Neural progenitor cell (in vitro differentiated cells): ENCODE measurements at regions not wholly inside any gene's neighbourhood (a gene's known extent, or its start where the extent isn't known, plus 50 kb on each side); places are given as distances from the start of the nearest gene placed in this dataset.
A peak's percentile ranks its signal among the peaks of the same experiment; 100 is the strongest.

Experiments used
- DNase-seq: peaks from one replicate; pipeline ENCODE4 v3.0.0-alpha.2; 2016; ENCODE audit warnings: low spot score
- H2AFZ ChIP-seq: fragments of 200-600 bp; sonication (generic); replicated peaks from 2 replicates; pipeline ENCODE4 v1.6.1; 2016; ENCODE audit warnings: antibody characterized with exemption
- H3F3A ChIP-seq: fragments of 200-600 bp; sonication (generic); 2 replicates; pipeline ENCODE4 v1.6.1; 2016; ENCODE audit warnings: antibody characterized with exemption, low read depth
- H3K27ac ChIP-seq: fragments of 200-600 bp; sonication (generic); 2 replicates; pipeline ENCODE4 v1.5.1; 2016; ENCODE audit warnings: mild to moderate bottlenecking
- H3K27me3 ChIP-seq: fragments of 200-600 bp; sonication (generic); 2 replicates; pipeline ENCODE4 v1.6.1; 2016; ENCODE audit warnings: mild to moderate bottlenecking, moderate library complexity
- H3K36me3 ChIP-seq: fragments of 200-600 bp; sonication (generic); 2 replicates; pipeline ENCODE4 v1.5.1; 2016
- H3K4me1 ChIP-seq: fragments of 200-600 bp; sonication (generic); 2 replicates; pipeline ENCODE4 v1.6.1; 2016; ENCODE audit warnings: mixed run types
- H3K4me2 ChIP-seq: fragments of 200-600 bp; sonication (generic); 2 replicates; pipeline ENCODE4 v1.6.1; 2016
- H3K4me3 ChIP-seq: fragments of 200-600 bp; sonication (generic); 2 replicates; pipeline ENCODE4 v1.5.1; 2016
- H3K79me2 ChIP-seq: fragments of 200-600 bp; sonication (generic); 2 replicates; pipeline ENCODE4 v1.6.1; 2016; ENCODE audit warnings: low read depth
- H3K9ac ChIP-seq: fragments of 200-600 bp; sonication (generic); 2 replicates; pipeline ENCODE4 v1.6.1; 2016
- H3K9me3 ChIP-seq: fragments of 200-600 bp; sonication (generic); 2 replicates; pipeline ENCODE4 v1.5.1; 2016; ENCODE audit warnings: low read depth
- H4K20me1 ChIP-seq: fragments of 200-600 bp; sonication (generic); 2 replicates; pipeline ENCODE4 v1.6.1; 2016; ENCODE audit warnings: low read depth
- H3K27ac Mint-ChIP-seq: 3 replicates; pipeline ENCODE4 v1.8.0; 2021; ENCODE audit warnings: mixed read lengths
- H3K27me3 Mint-ChIP-seq: 2 replicates; pipeline ENCODE4 v1.8.0; 2022; ENCODE audit warnings: low read depth, mild to moderate bottlenecking, inconsistent platforms, moderate library complexity, mixed read lengths; ENCODE audit not compliant: insufficient read depth
- H3K36me3 Mint-ChIP-seq: 3 replicates; pipeline ENCODE4 v1.8.0; 2021; ENCODE audit warnings: mixed read lengths
- H3K4me1 Mint-ChIP-seq: 3 replicates; pipeline ENCODE4 v1.8.0; 2021; ENCODE audit warnings: mixed read lengths
- H3K4me3 Mint-ChIP-seq: 3 replicates; pipeline ENCODE4 v1.8.0; 2021; ENCODE audit warnings: mild to moderate bottlenecking, moderate library complexity, mixed read lengths
- H3K9me3 Mint-ChIP-seq: 3 replicates; pipeline ENCODE4 v1.8.0; 2020; ENCODE audit warnings: mixed read lengths
- EZH2 ChIP-seq: fragments of 200-600 bp; sonication (generic); IDR thresholded peaks from 2 replicates; pipeline ENCODE4 v1.6.1; 2017; ENCODE audit warnings: antibody characterized with exemption, mild to moderate bottlenecking, moderate library complexity
- EZH2phosphoT487 ChIP-seq: fragments of 200-600 bp; sonication (generic); IDR thresholded peaks from 2 replicates; pipeline ENCODE4 v1.6.1; 2017; ENCODE audit warnings: antibody characterized with exemption
- TF ChIP-seq, protein P1 (sequence below): fragments of 200-600 bp; sonication (generic); IDR thresholded peaks from 2 replicates; pipeline ENCODE4 v1.5.1; 2017; ENCODE audit warnings: antibody characterized with exemption, mild to moderate bottlenecking

DNA sequence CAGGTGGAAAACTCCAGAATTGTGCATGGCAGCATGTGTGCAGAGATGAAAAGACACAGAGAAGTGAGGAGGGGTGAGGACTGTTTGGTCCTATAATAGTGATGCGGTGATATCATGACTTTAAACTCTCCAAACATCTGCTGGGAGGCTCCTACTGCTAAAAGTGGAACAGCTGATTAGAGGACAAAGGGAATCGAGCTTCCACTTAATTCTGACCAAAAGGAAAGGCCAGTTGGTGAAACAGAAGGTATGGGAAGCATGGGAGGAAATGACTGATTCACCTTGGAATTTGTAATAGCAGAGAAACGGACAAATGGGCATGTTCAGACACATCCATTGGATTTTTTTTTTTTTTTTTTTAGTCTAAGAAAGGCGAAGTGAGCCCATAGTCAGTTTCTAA is 67.5 kb upstream of the MAMDC2 start:
- Mint-ChIP-seq H3K27me3 (peaks cover 6% of the 10 kb centered on the region), H3K4me1 (no peaks in the 10 kb centered on the region), H3K9me3 (no peaks in the 10 kb centered on the region), H3K27ac (no peak overlapping the region), H3K36me3 (no peaks in the 10 kb centered on the region), H3K4me3 (no peak overlapping the region)
- Histone ChIP-seq H3K4me1 (no peaks in the 10 kb centered on the region), H3K9me3 (no peaks in the 10 kb centered on the region), H3F3A (no peaks in the 10 kb centered on the region), H3K27ac (no peak overlapping the region), H3K4me3 (no peak overlapping the region), H3K4me2 (no peak overlapping the region), H2AFZ (no peak overlapping the region), H3K36me3 (no peaks in the 10 kb centered on the region), H4K20me1 (no peaks in the 10 kb centered on the region), H3K79me2 (no peaks in the 10 kb centered on the region), H3K27me3 (no peaks in the 10 kb centered on the region), H3K9ac (no peak overlapping the region)
- DNase-seq, result no peak
- no peak for TF ChIP-seq EZH2
- TF ChIP-seq EZH2phosphoT487, result no peak

DNA sequence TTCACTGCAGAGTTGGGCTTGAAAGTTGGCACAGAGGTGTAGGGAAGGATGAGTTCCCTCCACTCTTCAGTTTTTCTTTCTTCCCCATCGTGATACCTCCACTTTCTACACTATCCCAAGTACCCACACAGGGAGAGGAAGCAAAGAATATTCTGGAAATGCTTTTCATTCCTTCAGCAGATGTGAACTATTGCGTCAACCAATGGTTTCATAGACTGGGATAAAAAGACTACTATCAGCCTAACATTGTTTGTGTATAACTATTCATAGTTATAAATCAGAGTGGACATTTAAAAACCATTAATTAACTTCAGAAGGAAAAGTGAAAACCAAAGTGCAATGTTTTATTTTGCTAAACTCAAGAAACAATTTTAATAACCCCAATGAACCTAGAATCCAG is 63.6 kb upstream of the MAMDC2 start:
- no peaks in the 10 kb centered on the region for H3K9me3 ChIP-seq
- H3K36me3 Mint-ChIP-seq, result no peaks in the 10 kb centered on the region
- H3K9ac ChIP-seq, result no peak overlapping the region
- no peak overlapping the region for H3K4me3 ChIP-seq
- no peak overlapping the region for H3K27ac Mint-ChIP-seq
- H3K4me2 ChIP-seq, result no peak overlapping the region
- no peaks in the 10 kb centered on the region for H4K20me1 ChIP-seq
- no peaks in the 10 kb centered on the region for H3K9me3 Mint-ChIP-seq
- no peak overlapping the region for H3K27ac ChIP-seq
- H3K27me3 ChIP-seq, result no peaks in the 10 kb centered on the region
- no peak overlapping the region for H3K4me3 Mint-ChIP-seq
- peaks cover 2% of the 10 kb centered on the region for H3K27me3 Mint-ChIP-seq
- no peaks in the 10 kb centered on the region for H3F3A ChIP-seq
- H3K4me1 ChIP-seq, result peaks cover 25% of the 10 kb centered on the region
- TF ChIP-seq, protein P1, sequence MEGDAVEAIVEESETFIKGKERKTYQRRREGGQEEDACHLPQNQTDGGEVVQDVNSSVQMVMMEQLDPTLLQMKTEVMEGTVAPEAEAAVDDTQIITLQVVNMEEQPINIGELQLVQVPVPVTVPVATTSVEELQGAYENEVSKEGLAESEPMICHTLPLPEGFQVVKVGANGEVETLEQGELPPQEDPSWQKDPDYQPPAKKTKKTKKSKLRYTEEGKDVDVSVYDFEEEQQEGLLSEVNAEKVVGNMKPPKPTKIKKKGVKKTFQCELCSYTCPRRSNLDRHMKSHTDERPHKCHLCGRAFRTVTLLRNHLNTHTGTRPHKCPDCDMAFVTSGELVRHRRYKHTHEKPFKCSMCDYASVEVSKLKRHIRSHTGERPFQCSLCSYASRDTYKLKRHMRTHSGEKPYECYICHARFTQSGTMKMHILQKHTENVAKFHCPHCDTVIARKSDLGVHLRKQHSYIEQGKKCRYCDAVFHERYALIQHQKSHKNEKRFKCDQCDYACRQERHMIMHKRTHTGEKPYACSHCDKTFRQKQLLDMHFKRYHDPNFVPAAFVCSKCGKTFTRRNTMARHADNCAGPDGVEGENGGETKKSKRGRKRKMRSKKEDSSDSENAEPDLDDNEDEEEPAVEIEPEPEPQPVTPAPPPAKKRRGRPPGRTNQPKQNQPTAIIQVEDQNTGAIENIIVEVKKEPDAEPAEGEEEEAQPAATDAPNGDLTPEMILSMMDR, result no peak
- TF ChIP-seq EZH2phosphoT487 (no peak), EZH2 (no peak)
- no peaks in the 10 kb centered on the region for H3K4me1 Mint-ChIP-seq
- no peaks in the 10 kb centered on the region for H3K79me2 ChIP-seq
- no peaks in the 10 kb centered on the region for H3K36me3 ChIP-seq
- no peak for DNase-seq
- H2AFZ ChIP-seq, result no peak overlapping the region

DNA sequence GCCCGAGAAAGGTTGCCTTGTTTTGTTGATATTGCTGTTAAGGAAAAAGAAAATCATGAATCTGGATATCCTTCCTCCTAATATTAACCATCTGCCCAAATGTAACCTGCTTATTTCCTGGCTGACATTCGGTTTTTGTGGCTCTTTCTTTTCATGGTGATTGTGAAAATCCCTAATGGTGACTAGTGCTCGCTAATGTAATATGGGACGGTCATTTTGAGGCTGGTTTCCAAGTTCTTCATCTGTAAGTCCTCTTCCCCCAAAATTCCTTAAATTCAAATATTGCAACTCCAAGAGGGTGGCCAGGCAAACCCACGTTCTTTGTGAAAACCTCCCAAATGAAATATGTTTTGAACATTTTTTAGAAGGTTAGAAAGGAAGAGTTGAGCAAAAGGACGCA is 63.1 kb upstream of the MAMDC2 start:
- H3K27me3 ChIP-seq, result no peaks in the 10 kb centered on the region
- H3K9ac ChIP-seq, result no peak overlapping the region
- no peak overlapping the region for H3K27ac ChIP-seq
- H2AFZ ChIP-seq, result no peak overlapping the region
- no peaks in the 10 kb centered on the region for H3K4me1 Mint-ChIP-seq
- H3K9me3 ChIP-seq, result no peaks in the 10 kb centered on the region
- no peak overlapping the region for H3K4me3 ChIP-seq
- no peak for TF ChIP-seq EZH2phosphoT487
- TF ChIP-seq EZH2, result no peak
- TF ChIP-seq, protein P1, result no peak
- no peaks in the 10 kb centered on the region for H3K36me3 Mint-ChIP-seq
- no peaks in the 10 kb centered on the region for H3F3A ChIP-seq
- DNase-seq, result no peak
- H3K27me3 Mint-ChIP-seq, result peaks cover 2% of the 10 kb centered on the region
- H3K36me3 ChIP-seq, result no peaks in the 10 kb centered on the region
- H3K79me2 ChIP-seq, result no peaks in the 10 kb centered on the region
- H3K9me3 Mint-ChIP-seq, result no peaks in the 10 kb centered on the region
- H3K4me1 ChIP-seq, result peaks cover 25% of the 10 kb centered on the region
- no peak overlapping the region for H3K4me2 ChIP-seq
- no peak overlapping the region for H3K4me3 Mint-ChIP-seq
- H4K20me1 ChIP-seq, result no peaks in the 10 kb centered on the region
- H3K27ac Mint-ChIP-seq, result no peak overlapping the region

DNA sequence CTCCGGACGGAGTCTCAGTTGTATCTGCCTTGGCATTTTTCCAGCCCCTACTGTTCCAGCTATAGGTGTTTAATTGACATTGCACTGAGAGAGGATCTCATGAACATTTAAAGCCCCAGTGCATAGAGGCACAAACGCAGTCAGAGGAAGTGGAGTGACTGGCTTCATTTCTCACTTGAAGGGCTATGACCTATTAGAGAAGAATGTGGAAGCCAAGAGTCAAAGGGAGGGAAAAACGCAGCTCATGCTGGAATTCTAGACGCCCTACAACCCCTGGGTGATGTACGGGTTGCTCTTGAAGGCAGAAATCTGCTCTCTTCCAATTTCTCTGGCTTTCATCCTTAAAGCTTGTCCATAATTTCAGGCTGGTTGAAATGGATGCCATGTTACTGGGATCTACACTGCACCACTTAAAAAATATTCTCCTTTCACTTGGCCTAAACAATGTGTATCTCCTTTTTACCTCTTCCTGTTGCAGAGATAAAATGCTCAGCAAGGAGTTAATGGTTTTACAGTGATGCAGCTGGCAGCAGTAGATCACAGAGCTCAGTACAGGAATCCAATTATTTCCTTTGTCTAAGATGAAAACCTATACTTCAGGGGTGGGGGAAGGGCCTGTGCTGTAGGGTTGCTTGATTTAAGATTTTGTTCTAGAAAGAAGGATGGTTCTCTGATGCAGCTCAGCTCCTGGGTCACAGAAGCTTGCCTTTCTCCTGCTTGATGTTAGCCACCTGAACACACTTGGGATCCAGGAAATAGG is 61.8 kb upstream of the MAMDC2 start:
- DNase-seq, result peak; percentile 7
- no peak overlapping the region for H3K27ac ChIP-seq
- TF ChIP-seq EZH2 (no peak), EZH2phosphoT487 (no peak)
- TF ChIP-seq, protein P1, result no peak
- no peak overlapping the region for H3K27ac Mint-ChIP-seq
- H3K9me3 ChIP-seq, result no peaks in the 10 kb centered on the region
- no peaks in the 10 kb centered on the region for H3K4me1 Mint-ChIP-seq
- H3K27me3 Mint-ChIP-seq, result no peaks in the 10 kb centered on the region
- no peaks in the 10 kb centered on the region for H3F3A ChIP-seq
- no peaks in the 10 kb centered on the region for H3K36me3 ChIP-seq
- peak overlapping the region; percentile 23 for H3K4me2 ChIP-seq
- H3K9me3 Mint-ChIP-seq, result no peaks in the 10 kb centered on the region
- H3K4me3 ChIP-seq, result no peak overlapping the region
- H2AFZ ChIP-seq, result no peak overlapping the region
- H3K36me3 Mint-ChIP-seq, result no peaks in the 10 kb centered on the region
- no peaks in the 10 kb centered on the region for H3K79me2 ChIP-seq
- H3K27me3 ChIP-seq, result no peaks in the 10 kb centered on the region
- H3K4me1 ChIP-seq, result peaks cover 25% of the 10 kb centered on the region
- H3K4me3 Mint-ChIP-seq, result no peak overlapping the region
- H4K20me1 ChIP-seq, result no peaks in the 10 kb centered on the region
- no peak overlapping the region for H3K9ac ChIP-seq
